Hematopoietic multipotent progenitor cell treated with erythropoietin and hydrocortisone succinate and interleukin-3 and kit ligand, for 8 days (in vitro differentiated cells): ENCODE measurements at regions not wholly inside any gene's neighbourhood (a gene's known extent, or its start where the extent isn't known, plus 50 kb on each side); places are given as distances from the start of the nearest gene placed in this dataset.
"Not testable (repeated sequence)": the region's sequence is repeated elsewhere in the genome, so short reads cannot be mapped to it uniquely, and the experiment has no call there.

Experiments
- DNase-seq: peaks from one replicate; pipeline ENCODE4 v3.0.0-alpha.2; 2015

DNA sequence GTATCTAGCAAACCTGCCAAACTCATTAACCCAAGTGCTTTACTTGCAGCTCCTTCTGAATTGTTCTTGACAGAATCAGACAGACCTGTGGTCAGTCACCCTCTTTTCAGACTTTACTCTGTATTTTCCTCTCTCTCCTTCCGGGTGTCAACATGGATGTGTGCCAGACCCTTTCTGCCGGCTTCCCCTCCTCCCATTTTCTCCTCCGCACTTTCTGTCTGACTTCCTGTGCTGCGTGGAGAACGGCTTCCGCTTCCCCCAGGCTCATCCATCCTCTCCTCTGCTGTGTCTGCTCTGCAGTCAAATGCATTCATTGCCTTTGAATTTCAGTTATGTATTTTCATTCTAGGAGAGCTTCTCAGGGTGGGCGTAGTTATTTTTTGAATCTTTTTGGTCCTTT, 53.3 kb upstream of the LRPAP1 start:
- DNase-seq: not testable (repeated sequence)

DNA sequence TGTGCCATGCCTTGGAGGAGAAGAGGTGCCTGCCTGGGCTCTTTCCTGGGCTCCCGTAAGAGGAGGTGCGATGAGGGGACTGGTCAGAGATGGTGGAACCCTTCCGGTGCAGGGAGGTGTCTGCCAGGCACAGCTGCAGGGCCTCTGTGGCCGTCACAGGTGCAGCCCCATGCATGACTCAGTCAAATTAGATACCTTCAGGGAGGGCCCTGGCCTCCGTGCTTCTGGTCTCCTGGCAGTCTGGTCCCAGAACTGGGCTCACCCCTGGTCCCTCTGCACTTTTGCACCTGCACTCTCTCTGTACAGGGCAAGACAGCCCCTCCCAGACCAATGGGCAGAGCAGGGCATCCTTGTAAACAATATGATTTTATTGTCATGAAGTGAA, 49.9 kb upstream of the LRPAP1 start:
- DNase-seq: no peak
